ENCODE measurements at regions not wholly inside any gene's neighbourhood (a gene's known extent, or its start where the extent isn't known, plus 50 kb on each side); places are given as distances from the start of the nearest gene placed in this dataset.

DNA sequence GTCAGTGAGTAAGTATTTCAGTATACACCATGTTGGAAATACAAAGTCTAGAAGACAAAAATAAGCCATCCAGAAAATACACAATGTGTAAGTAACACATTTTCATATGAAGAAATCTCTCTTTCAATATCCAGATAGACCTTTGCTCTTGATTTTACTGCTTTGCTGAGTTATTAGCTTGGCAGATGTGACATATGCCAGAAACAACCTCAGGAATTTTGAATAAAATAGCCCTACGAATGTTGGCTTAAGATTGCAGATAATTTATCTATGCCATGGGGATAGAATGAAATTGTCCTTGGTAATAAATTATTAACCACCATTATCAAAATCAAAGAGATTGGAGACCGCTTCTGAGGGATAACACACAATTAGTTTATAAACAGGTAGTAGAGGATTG lies 1036.9 kb upstream of the EPHA7 start:
- Histone ChIP-seq H4K20me1 (ENCODE audit: insufficient read depth) (no peaks in the 10 kb centered on the region), H3K27me3 (ENCODE audit: insufficient read depth, low read depth, low read length) (no peaks in the 10 kb centered on the region), H3K4me2 (ENCODE audit: low read length) (no peak overlapping the region), H3K27ac (ENCODE audit: low read length) (no peak overlapping the region), H2AFZ (ENCODE audit: low read depth, low read length) (no peak overlapping the region), H3F3A (ENCODE audit: insufficient read depth, low read length, poor library complexity, severe bottlenecking) (no peaks in the 10 kb centered on the region), H3K36me3 (ENCODE audit: insufficient read depth, low read length) (no peaks in the 10 kb centered on the region), H3K9me3 (ENCODE audit: low read length) (no peaks in the 10 kb centered on the region), H3K4me3 (ENCODE audit: low read length) (no peak overlapping the region), H3K9me2 (ENCODE audit: insufficient read depth, low read length) (no peaks in the 10 kb centered on the region), H3K9ac (ENCODE audit: low read length) (no peak overlapping the region), H3K79me2 (replicated peaks; ENCODE audit: insufficient read depth, low read length) (no peaks in the 10 kb centered on the region)
- TF ChIP-seq CTCF (IDR thresholded peaks at IDR 0.05; ENCODE audit: poor library complexity, severe bottlenecking) (no peak), POLR2AphosphoS5 (IDR thresholded peaks at IDR 0.05) (no peak), SMC3 (conservative IDR thresholded peaks at IDR 0.05; ENCODE audit: poor library complexity) (no peak), REST (IDR thresholded peaks at IDR 0.05; ENCODE audit: borderline replicate concordance) (no peak), RAD21 (conservative IDR thresholded peaks at IDR 0.05) (no peak), MXI1 (conservative IDR thresholded peaks at IDR 0.05; ENCODE audit: poor library complexity, severe bottlenecking) (no peak), EP300 (conservative IDR thresholded peaks at IDR 0.05; ENCODE audit: poor library complexity, severe bottlenecking) (no peak), TAF1 (IDR thresholded peaks at IDR 0.05; ENCODE audit: low read depth) (no peak), EZH2 (IDR thresholded peaks at IDR 0.05; ENCODE audit: borderline replicate concordance, insufficient read depth, low read length, poor library complexity, severe bottlenecking) (no peak)

DNA sequence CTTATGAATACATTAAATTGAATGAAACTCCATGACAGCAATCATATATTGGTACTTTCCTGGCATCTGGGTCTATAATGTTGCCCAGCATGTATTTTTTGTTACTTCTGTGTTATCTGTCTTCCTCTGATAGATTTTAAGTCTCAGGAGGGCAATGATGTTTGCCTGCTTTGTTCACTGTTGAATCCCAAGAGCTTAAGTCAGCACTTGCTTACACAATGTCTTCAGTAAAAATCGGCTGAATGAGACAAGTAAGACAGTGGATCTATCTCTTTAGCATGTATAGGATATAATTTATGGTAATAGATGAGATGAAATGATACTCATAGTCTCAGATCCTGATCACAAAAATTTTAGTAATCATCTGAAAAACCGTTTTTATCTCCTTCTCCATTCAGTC lies 1034.9 kb upstream of the EPHA7 start:
- Histone ChIP-seq H3K9me3 (ENCODE audit: low read length) (no peaks in the 10 kb centered on the region), H2AFZ (ENCODE audit: low read depth, low read length) (no peak overlapping the region), H3F3A (ENCODE audit: insufficient read depth, low read length, poor library complexity, severe bottlenecking) (no peaks in the 10 kb centered on the region), H3K9me2 (ENCODE audit: insufficient read depth, low read length) (no peaks in the 10 kb centered on the region), H3K79me2 (replicated peaks; ENCODE audit: insufficient read depth, low read length) (no peaks in the 10 kb centered on the region), H4K20me1 (ENCODE audit: insufficient read depth) (no peaks in the 10 kb centered on the region), H3K27ac (ENCODE audit: low read length) (no peak overlapping the region), H3K4me2 (ENCODE audit: low read length) (no peak overlapping the region), H3K36me3 (ENCODE audit: insufficient read depth, low read length) (no peaks in the 10 kb centered on the region), H3K9ac (ENCODE audit: low read length) (no peak overlapping the region), H3K27me3 (ENCODE audit: insufficient read depth, low read depth, low read length) (no peaks in the 10 kb centered on the region), H3K4me3 (ENCODE audit: low read length) (no peak overlapping the region)
- TF ChIP-seq MXI1 (conservative IDR thresholded peaks at IDR 0.05; ENCODE audit: poor library complexity, severe bottlenecking) (no peak), RAD21 (conservative IDR thresholded peaks at IDR 0.05) (no peak), EZH2 (IDR thresholded peaks at IDR 0.05; ENCODE audit: borderline replicate concordance, insufficient read depth, low read length, poor library complexity, severe bottlenecking) (no peak), TAF1 (IDR thresholded peaks at IDR 0.05; ENCODE audit: low read depth) (no peak), EP300 (conservative IDR thresholded peaks at IDR 0.05; ENCODE audit: poor library complexity, severe bottlenecking) (no peak), SMC3 (conservative IDR thresholded peaks at IDR 0.05; ENCODE audit: poor library complexity) (no peak), REST (IDR thresholded peaks at IDR 0.05; ENCODE audit: borderline replicate concordance) (no peak), CTCF (IDR thresholded peaks at IDR 0.05; ENCODE audit: poor library complexity, severe bottlenecking) (no peak), POLR2AphosphoS5 (IDR thresholded peaks at IDR 0.05) (no peak)

Data from neural cell (in vitro differentiated cells).